Activated CD4-positive, alpha-beta T cell treated with anti-CD3 and anti-CD28 coated beads, Interleukin-2, Interleukin-6, amounts not matched to agents 100 ng/mL and 50 ng/mL, durations not matched to agents 16 hours and 8 hours (primary cell): ENCODE measurements at regions not wholly inside any gene's neighbourhood (a gene's known extent, or its start where the extent isn't known, plus 50 kb on each side); places are given as distances from the start of the nearest gene placed in this dataset.
"Not testable (repeated sequence)": the region's sequence is repeated elsewhere in the genome, so short reads cannot be mapped to it uniquely, and the experiment has no call there.

Source experiments
- DNase-seq: peaks from one replicate; pipeline ENCODE4 v3.0.0-alpha.2; 2020

GRCh38 chr3:25957026-25957425 is 167.1 kb downstream of the OXSM start:
- no peak for DNase-seq

DNA sequence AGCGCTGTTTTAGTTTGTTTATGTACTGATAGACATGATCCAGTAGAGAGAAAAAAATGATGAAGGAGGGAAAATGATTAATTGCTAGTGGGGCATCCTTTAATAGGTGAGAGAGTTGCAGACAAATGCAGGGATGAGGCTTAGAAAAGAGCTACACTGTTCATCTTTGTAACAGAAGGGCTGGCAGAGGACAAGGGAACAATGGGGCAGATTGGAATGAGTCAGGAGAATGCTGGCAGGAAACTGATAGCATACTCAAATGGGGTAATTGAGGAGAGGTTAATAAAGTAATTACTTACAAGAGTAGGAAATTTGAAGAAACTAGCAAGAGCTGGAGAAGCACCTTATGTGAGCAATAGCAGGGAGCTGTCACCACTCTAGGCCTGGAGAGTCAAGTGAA is 170.9 kb downstream of the OXSM start:
- no peak for DNase-seq

DNA sequence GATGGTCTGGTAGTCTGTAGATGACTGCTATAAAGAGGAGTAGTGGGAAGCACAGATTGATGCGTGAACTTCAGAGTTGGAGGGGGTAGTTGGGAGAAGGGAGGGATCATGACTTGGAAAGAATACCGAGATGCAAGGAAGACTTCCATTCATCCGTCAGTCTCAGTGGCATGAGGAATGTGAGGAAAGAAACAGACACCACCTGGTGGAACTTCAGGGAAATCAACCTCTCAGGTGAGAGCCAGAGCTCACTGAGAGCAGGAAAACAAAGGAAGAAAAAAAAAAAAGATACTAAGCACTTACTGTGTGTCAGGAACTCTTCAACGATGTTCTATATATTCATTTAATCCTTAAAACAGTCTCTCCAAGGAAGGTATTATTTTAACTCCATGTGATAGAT is 172.4 kb downstream of the OXSM start:
- DNase-seq: no peak

DNA sequence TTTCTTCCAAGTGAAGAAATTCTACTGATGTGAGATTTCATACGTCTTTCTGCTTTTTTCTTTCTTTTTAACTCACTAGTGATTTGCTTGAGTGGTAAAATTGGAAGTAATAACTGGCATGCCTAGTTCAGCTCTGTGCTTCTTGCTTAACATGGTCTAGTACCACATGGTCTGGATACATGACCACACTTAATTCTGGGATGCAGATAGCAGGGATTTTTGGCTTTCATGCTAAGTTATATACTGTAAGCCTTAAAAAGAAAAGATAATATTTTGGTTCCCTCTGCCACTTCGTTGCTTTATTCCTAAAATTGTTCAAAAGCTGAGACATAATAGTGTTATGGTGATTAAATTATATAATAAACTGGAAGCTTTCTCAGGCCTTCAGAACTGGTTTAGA is 174.3 kb downstream of the OXSM start:
- no peak for DNase-seq

- DNase-seq: no peak
Observed at GRCh38 chr3:25967385-25967784, 177.5 kb downstream of the OXSM start.

- DNase-seq: no peak
Observed at GRCh38 chr3:25971736-25972135, 181.8 kb downstream of the OXSM start.

- no peak for DNase-seq
Observed at GRCh38 chr3:25973122-25973521, 183.2 kb downstream of the OXSM start.

GRCh38 chr3:25982756-25983155 is 192.9 kb downstream of the OXSM start:
- DNase-seq: no peak

DNA sequence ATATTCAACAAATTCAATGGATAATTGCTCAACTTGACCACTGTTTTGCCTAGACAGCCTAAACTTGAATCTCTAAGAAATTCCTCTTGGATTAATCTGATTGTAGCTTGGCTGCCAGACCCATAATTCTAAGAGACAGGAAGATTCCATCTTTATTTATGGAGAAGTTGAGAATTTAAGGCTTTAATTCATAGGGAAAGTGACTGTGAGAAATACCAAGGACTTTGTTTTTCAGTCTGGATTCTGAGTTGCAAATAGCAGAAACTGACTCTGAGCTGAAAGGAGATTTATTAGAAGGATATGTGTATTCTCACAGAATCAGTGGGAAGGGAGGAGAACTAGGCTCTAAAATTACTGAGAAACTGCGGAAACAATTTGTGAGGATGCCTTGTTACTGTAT is 195.7 kb downstream of the OXSM start:
- no peak for DNase-seq

- no peak for DNase-seq
Observed at GRCh38 chr3:25992606-25993005, 202.7 kb downstream of the OXSM start.

- no peak for DNase-seq
Observed at GRCh38 chr3:26004172-26004571, 214.3 kb downstream of the OXSM start.

DNA sequence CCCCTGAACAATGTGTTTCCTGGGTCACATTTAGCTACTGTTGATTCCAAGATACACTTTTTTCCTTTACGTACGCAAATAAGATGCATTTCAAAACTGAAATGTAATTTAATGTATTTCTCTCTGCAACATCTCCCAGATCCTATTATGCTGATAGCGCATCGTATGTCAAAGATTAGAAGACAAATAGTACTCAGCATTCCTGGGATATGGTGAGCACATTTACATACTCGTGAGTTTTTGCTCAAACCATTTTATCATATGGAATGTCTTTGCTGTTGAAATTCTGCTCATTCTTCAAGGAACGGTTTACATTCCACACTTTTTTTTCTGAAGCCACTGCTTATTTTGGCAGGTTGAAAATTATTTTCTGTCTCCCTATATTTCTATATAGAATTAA is 221.4 kb downstream of the OXSM start:
- DNase-seq: no peak

- DNase-seq: no peak
Observed at GRCh38 chr3:26012241-26012745, 222.4 kb downstream of the OXSM start.

GRCh38 chr3:26015752-26016151 is 225.9 kb downstream of the OXSM start:
- DNase-seq: no peak

- no peak for DNase-seq
Observed at GRCh38 chr3:26018889-26019288, 229.0 kb downstream of the OXSM start.

DNA sequence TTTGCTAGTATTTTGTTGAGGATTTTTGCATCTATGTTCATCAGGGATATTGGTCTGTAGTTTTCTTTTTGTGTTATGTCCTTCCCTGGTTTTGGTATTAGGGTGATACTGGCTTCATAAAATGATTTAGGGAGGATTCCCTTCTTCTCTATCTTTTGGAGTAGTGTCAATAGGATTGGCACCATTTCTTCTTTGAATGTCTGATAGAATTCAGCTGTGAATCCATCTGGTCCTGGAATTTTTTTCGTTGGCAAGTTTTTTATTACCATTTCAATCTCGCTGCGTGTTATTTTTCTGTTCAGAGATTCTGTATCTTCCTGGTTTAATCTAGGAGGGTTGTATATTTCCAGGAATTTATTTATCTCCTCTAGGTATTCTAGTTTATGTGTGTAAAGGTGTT is 234.3 kb downstream of the OXSM start:
- DNase-seq: not testable (repeated sequence)

DNA sequence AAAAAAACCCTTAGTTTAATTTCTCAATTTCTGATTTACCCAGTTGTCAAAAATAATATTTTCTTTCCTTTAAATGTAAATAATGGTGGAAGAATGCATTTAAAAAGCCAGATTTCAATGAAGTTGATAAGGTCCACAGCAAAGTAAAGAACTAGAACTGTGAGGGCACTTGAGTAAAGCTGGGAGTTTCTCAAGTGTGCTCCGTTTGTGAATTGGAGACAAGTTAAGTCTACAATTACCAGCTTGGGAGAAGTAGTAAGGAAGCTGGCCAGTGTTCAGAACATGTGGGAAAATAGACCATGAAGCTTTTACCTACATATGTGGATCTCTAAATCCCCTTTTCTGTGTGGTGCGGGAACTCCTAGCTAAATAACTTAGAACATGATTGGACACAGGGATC is 239.4 kb downstream of the OXSM start:
- no peak for DNase-seq

- not testable (repeated sequence) for DNase-seq
Observed at GRCh38 chr3:26042126-26042525, 252.2 kb downstream of the OXSM start.

GRCh38 chr3:26049951-26050350 is 260.1 kb downstream of the OXSM start:
- DNase-seq: no peak

DNA sequence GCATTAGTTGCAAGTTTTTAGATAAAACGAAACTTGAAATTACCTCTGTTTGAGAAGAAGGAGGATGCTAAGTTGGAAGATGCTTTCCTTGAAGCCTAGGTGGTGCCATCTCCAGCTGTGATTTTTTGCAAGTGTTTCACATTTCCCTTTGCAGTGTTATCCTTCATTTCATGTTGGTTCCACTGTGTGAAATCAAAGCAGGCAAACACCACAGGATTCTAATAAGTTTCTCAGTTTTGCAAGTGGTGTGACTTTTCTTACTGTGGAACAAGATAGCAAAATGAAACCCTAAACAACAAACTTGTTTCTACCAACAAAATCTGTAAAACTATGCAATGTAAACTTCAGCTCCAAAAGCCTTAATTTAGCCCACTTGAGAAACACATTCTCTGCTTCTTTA is 260.9 kb downstream of the OXSM start:
- DNase-seq: no peak

GRCh38 chr3:26058901-26059321 is 269.0 kb downstream of the OXSM start:
- no peak for DNase-seq

DNA sequence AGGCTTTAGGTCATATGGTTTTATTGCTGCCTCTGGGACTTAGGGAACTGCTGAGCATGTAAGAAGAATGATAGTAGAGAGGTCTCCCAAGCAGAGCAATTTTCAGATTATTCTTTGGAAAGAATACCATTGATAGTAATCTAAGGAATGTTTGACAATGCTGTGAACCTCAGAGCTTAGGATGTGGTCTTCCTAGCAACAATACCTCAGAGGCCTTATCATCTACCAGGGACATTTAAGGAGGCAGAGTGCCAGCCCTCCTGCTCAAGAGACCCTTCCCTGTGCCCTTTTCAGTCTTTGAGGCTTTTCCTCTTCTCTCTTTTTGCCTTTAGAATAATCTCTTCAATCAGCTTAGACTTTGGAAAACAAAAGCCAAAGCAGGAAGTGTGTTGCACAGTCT is 272.1 kb downstream of the OXSM start:
- DNase-seq: no peak

GRCh38 chr3:26064297-26064696 is 274.4 kb downstream of the OXSM start:
- no peak for DNase-seq

DNA sequence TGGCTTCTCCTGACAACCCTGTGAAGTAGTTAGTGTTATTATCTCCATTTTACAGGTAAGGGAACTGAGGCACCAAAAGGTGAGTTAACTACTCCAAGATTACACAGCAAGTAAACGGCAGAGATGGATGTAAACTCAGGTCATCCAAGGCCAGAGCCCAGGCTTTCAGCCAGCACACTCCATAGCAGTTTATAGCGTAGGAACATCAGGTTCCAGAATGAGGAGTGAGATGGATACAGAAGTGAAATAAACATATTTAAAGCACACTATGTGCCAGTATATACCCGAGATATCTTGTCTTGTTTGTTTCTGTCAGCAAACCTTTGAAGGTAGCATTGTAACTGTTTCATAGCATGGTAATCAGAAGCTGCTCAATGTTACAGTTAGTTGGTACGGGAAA is 279.0 kb downstream of the OXSM start:
- no peak for DNase-seq

- no peak for DNase-seq
Observed at GRCh38 chr3:26070854-26071253, 281.0 kb downstream of the OXSM start.

DNA sequence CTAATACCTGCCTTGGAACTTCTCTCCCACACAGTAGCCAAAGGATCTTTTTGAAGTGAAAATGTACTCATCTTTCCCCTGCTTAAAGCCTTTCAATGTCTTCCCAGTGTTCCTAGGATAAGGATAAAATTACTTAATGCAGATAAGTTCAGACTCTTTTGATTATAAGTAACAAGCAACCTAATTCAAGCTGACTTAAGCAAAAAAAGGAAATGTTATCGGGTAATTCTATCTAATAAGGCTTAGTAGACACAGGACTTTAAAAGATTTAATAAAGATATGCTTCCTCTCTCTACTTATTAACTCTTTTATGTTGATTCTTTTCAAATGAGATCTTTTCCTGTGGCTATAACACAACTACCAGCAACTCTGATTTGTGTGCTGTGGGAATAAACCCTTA is 284.2 kb downstream of the OXSM start:
- DNase-seq: no peak
